IMR-90 (cell line): ENCODE measurements at regions not wholly inside any gene's neighbourhood (a gene's known extent, or its start where the extent isn't known, plus 50 kb on each side); places are given as distances from the start of the nearest gene placed in this dataset.
"Not testable (repeated sequence)": the region's sequence is repeated elsewhere in the genome, so short reads cannot be mapped to it uniquely, and the experiment has no call there.

Experiments
- ATAC-seq: fragments of 200-7000 bp; cut with Tn5 transposase; 2 replicates; pipeline ENCODE4 v1.9.1; 2020; ENCODE audit warnings: low read depth, mild to moderate bottlenecking, moderate library complexity
- BruUV-seq: library from RNA; stranded (reverse); fragments of 400-500 nt; replicated peaks from 2 replicates; lab custom pipeline; 2021; lab: Mats Ljungman, UMichigan
- CTCF ChIA-PET: fragments of 300-600 bp; formaldehyde crosslinking; extraction: SDS; loops from one replicate; lab custom pipeline; 2021; ENCODE audit warnings: antibody characterized with exemption; lab: Yijun Ruan, JAX
- POLR2A ChIA-PET: fragments of 300-600 bp; sonication (Branson Sonifier 250); formaldehyde crosslinking; loops from one replicate; lab custom pipeline; 2022; ENCODE audit warnings: antibody characterized with exemption; ENCODE audit not compliant: unreplicated experiment; lab: Charles Lee
- DNase-seq: peaks from one replicate; pipeline ENCODE4 v3.0.0; 2013
- H2AFZ ChIP-seq: replicated peaks from 2 replicates; pipeline ENCODE3; 2013; ENCODE audit warnings: low read length, mild to moderate bottlenecking; ENCODE audit not compliant: poor library complexity
- H2AK5ac ChIP-seq: 2 replicates; pipeline ENCODE4 v1.6.1; 2013; ENCODE audit warnings: low read depth, low read length, inconsistent platforms
- H2AK9ac ChIP-seq: replicated peaks from 2 replicates; pipeline ENCODE3; 2013; ENCODE audit warnings: mild to moderate bottlenecking, low read depth, low read length, moderate library complexity; ENCODE audit not compliant: poor library complexity
- H2BK120ac ChIP-seq: 2 replicates; pipeline ENCODE4 v1.6.1; 2013; ENCODE audit warnings: low read depth, low read length, inconsistent platforms
- H2BK15ac ChIP-seq: 3 replicates; pipeline ENCODE4 v1.6.1; 2013; ENCODE audit warnings: low read depth, low read length, inconsistent platforms
- H2BK20ac ChIP-seq: 2 replicates; pipeline ENCODE4 v1.6.1; 2013; ENCODE audit warnings: low read depth, mild to moderate bottlenecking, inconsistent platforms, low read length, moderate library complexity
- H2BK5ac ChIP-seq: 2 replicates; pipeline ENCODE4 v1.6.1; 2013; ENCODE audit warnings: mild to moderate bottlenecking, low read depth, low read length, inconsistent platforms; ENCODE audit not compliant: poor library complexity, severe bottlenecking
- H3K14ac ChIP-seq: replicated peaks from 2 replicates; pipeline ENCODE4 v1.6.1; 2013; ENCODE audit warnings: low read depth, low read length, inconsistent platforms
- H3K18ac ChIP-seq: 2 replicates; pipeline ENCODE4 v1.6.1; 2013; ENCODE audit warnings: low read depth, low read length, control low read depth
- H3K23ac ChIP-seq: 2 replicates; pipeline ENCODE4 v1.6.1; 2013; ENCODE audit warnings: low read depth, low read length, inconsistent platforms
- H3K27ac ChIP-seq: 2 replicates; pipeline ENCODE4 v1.5.1; 2013; ENCODE audit warnings: mild to moderate bottlenecking, control low read depth, low read length; ENCODE audit not compliant: insufficient read depth
- H3K27me3 ChIP-seq: 2 replicates; pipeline ENCODE4 v1.6.1; 2013; ENCODE audit warnings: low read length; ENCODE audit not compliant: control insufficient read depth, insufficient read depth
- H3K36me3 ChIP-seq: 2 replicates; pipeline ENCODE4 v1.6.1; 2013; ENCODE audit warnings: low read length, mixed read lengths; ENCODE audit not compliant: control insufficient read depth, insufficient read depth
- H3K4ac ChIP-seq: 2 replicates; pipeline ENCODE4 v1.6.1; 2013; ENCODE audit warnings: low read depth, low read length, inconsistent platforms
- H3K4me1 ChIP-seq: 2 replicates; pipeline ENCODE4 v1.6.1; 2013; ENCODE audit warnings: low read length, mixed read lengths; ENCODE audit not compliant: control insufficient read depth, insufficient read depth
- H3K4me2 ChIP-seq: 2 replicates; pipeline ENCODE4 v1.6.1; 2013; ENCODE audit warnings: low read depth, mild to moderate bottlenecking, control low read depth, low read length, moderate library complexity
- H3K4me3 ChIP-seq: 2 replicates; pipeline ENCODE4 v1.5.1; 2013; ENCODE audit warnings: low read depth, mild to moderate bottlenecking, control low read depth, low read length, moderate library complexity; ENCODE audit not compliant: insufficient read depth
- H3K56ac ChIP-seq: 2 replicates; pipeline ENCODE4 v1.6.1; 2013; ENCODE audit warnings: low read length, inconsistent platforms; ENCODE audit not compliant: insufficient read depth; ENCODE audit errors: extremely low read depth
- H3K79me1 ChIP-seq, 2 experiments: 2 replicates each; pipeline ENCODE4 v1.6.1; 2013; ENCODE audit warnings: low read length in 2 of 2, inconsistent platforms in 1 of 2, low read depth in 1 of 2
- H3K9ac ChIP-seq: 2 replicates; pipeline ENCODE4 v1.6.1; 2013; ENCODE audit warnings: low read depth, low read length, control low read depth
- H3K9me1 ChIP-seq: 2 replicates; pipeline ENCODE4 v1.6.1; 2013; ENCODE audit warnings: low read length, inconsistent platforms; ENCODE audit not compliant: insufficient read depth
- H3K9me3 ChIP-seq: 2 replicates; pipeline ENCODE4 v1.6.1; 2013; ENCODE audit warnings: low read length; ENCODE audit not compliant: control insufficient read depth, insufficient read depth
- H4K20me1 ChIP-seq: 2 replicates; pipeline ENCODE4 v1.6.1; 2013; ENCODE audit warnings: low read length, inconsistent platforms; ENCODE audit not compliant: insufficient read depth
- H4K5ac ChIP-seq: 2 replicates; pipeline ENCODE4 v1.6.1; 2013; ENCODE audit warnings: mild to moderate bottlenecking, low read depth, low read length, control low read depth
- H4K8ac ChIP-seq, 2 experiments: 2 replicates each; pipeline ENCODE4 v1.6.1; 2013; ENCODE audit warnings: low read depth in 2 of 2, low read length in 2 of 2, control low read depth in 1 of 2, inconsistent platforms in 1 of 2
- H4K91ac ChIP-seq: 2 replicates; pipeline ENCODE4 v1.6.1; 2013; ENCODE audit warnings: low read depth, low read length, inconsistent platforms; ENCODE audit not compliant: insufficient read depth
- MAFK ChIP-seq: IDR thresholded peaks from 2 replicates; pipeline ENCODE4 v1.6.1; 2012; ENCODE audit warnings: low read depth, low read length, improper control_type of control experiment
- MAZ ChIP-seq: IDR thresholded peaks from 2 replicates; pipeline ENCODE4 v1.6.1; 2012; ENCODE audit warnings: low read depth, mild to moderate bottlenecking, low read length, improper control_type of control experiment, moderate library complexity, borderline replicate concordance
- NFE2L2 ChIP-seq: fragments of 150-350 bp; IDR thresholded peaks from 2 replicates; pipeline ENCODE4 v1.6.1; 2016; ENCODE audit warnings: low read depth, mild to moderate bottlenecking, low read length
- WGBS, 2 experiments: methylation state at CpG; one replicate each; pipeline versions ENCODE4 v1.1.5 to v1.1.7; 2013; ENCODE audit warnings: missing lambda C conversion rate in 2 of 2; ENCODE audit not compliant: insufficient read length in 1 of 2; ENCODE audit errors: extremely low coverage in 2 of 2; 5-methylcytosine and 5-hydroxymethylcytosine counted together
- dilution Hi-C: fragments of 300-500 bp; cut with HindIII; formaldehyde crosslinking; loops from one replicate; pipeline ENCODE4 v1.14.3; 2018; ENCODE audit warnings: low sequenced_read_pairs; ENCODE audit not compliant: unreplicated experiment
- in situ Hi-C: fragments of 300-500 bp; cut with MboI; formaldehyde crosslinking; loops from 3 replicates; pipeline ENCODE4 v1.14.3; 2019; ENCODE audit warnings: low sequenced_read_pairs, inconsistent platforms, mixed read lengths
- intact Hi-C: fragments of 100-400 bp; cut with micrococcal nuclease; formaldehyde crosslinking; loops from 2 replicates; pipeline ENCODE4 v1.10.0; 2022

DNA sequence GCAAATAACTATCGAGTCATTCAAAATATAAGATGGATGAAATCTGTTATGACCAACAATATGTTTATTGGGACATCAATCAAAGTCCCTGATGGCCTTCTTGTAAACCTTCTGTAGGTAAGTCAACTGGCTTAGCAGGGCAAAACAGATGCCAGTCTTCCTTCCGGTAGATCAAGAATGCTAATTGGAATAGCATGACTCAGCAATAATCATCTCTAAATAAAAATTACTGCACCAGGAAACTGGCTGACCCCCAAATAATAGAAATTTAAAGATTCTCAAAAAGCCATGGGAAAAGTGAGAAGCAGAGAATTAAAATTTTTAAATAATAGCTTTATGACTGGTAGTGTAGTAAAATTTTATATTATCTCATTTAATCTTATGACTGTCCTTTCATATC, 1005.4 kb downstream of the OLFM4 start:
- no peaks in the 10 kb centered on the region for H3K79me1 ChIP-seq
- no peaks in the 10 kb centered on the region for H3K27me3 ChIP-seq
- no peaks in the 10 kb centered on the region for H3K4me1 ChIP-seq
- BruUV-seq = no TSS peak
- H3K18ac ChIP-seq = no peak overlapping the region
- H3K9me1 ChIP-seq = no peaks in the 10 kb centered on the region
- ChIA-PET POLR2A (no interaction called here), CTCF (no interaction called here)
- ATAC-seq = no peak
- no peak overlapping the region for H4K5ac ChIP-seq
- H3K14ac ChIP-seq = no peak overlapping the region
- H2BK20ac ChIP-seq = no peak overlapping the region
- no peaks in the 10 kb centered on the region for H4K20me1 ChIP-seq
- H2AK5ac ChIP-seq = no peak overlapping the region
- no peak overlapping the region for H3K4me3 ChIP-seq
- intact Hi-C loops = no loop called here
- no peak overlapping the region for H4K8ac ChIP-seq
- no peak for DNase-seq
- no peak overlapping the region for H3K9ac ChIP-seq
- no peak overlapping the region for H3K4me2 ChIP-seq
- H2AFZ ChIP-seq = no peak overlapping the region
- dilution Hi-C loops = no loop called here
- in situ Hi-C loops = no loop called here
- no peak overlapping the region for H2BK15ac ChIP-seq
- no peak overlapping the region for H3K27ac ChIP-seq
- no CpG with 5 or more reads among the region's 2 CpGs for WGBS, 2 experiments
- peaks cover 5% of the 10 kb centered on the region for H3K9me3 ChIP-seq
- no peaks in the 10 kb centered on the region for H3K36me3 ChIP-seq
- no peak overlapping the region for H2BK120ac ChIP-seq
- no peak overlapping the region for H2BK5ac ChIP-seq
- no peak overlapping the region for H3K4ac ChIP-seq
- TF ChIP-seq MAZ (no peak), MAFK (peak; percentile 85), NFE2L2 (peak; percentile 90)
- no peak overlapping the region for H4K91ac ChIP-seq
- H3K56ac ChIP-seq = no peak overlapping the region
- H3K23ac ChIP-seq = no peak overlapping the region
- H2AK9ac ChIP-seq = no peak overlapping the region

DNA sequence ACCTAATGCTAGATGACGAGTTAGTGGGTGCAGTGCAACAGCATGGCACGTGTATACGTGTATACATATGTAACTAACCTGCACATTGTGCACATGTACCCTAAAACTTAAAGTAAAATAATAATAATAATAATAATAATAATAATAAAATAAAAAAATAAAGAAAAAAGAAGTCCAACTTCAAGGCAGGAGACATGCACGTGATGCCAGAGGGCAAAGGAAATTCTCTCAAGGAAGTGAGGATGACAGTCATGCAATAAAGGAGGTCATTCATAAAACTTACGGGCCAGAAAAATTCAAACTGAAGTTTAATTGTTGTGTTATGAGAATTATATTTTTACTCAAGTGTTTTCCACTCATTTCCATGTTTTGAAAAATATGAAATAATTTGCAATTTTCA, 1028.8 kb downstream of the OLFM4 start:
- H2AK5ac ChIP-seq, H3K18ac ChIP-seq, H3K14ac ChIP-seq, H3K56ac ChIP-seq, H2BK120ac ChIP-seq, H3K9ac ChIP-seq, H3K4me3 ChIP-seq, H3K79me1 ChIP-seq, H3K9me3 ChIP-seq, H3K9me1 ChIP-seq, H2BK5ac ChIP-seq, H2AK9ac ChIP-seq, H3K4ac ChIP-seq, H2BK20ac ChIP-seq, H3K27me3 ChIP-seq, H4K91ac ChIP-seq, DNase-seq, in situ Hi-C loops, H4K8ac ChIP-seq, intact Hi-C loops, H3K4me1 ChIP-seq, ATAC-seq, H3K4me2 ChIP-seq, CTCF ChIA-PET, H4K5ac ChIP-seq, H2AFZ ChIP-seq, H2BK15ac ChIP-seq, dilution Hi-C loops, POLR2A ChIA-PET, BruUV-seq, H4K20me1 ChIP-seq, H3K23ac ChIP-seq, H3K36me3 ChIP-seq, H3K27ac ChIP-seq: not testable (repeated sequence)
- no CpG with 5 or more reads among the region's 5 CpGs for WGBS, 2 experiments
